H1 (cell line): ENCODE measurements at regions not wholly inside any gene's neighbourhood (a gene's known extent, or its start where the extent isn't known, plus 50 kb on each side); places are given as distances from the start of the nearest gene placed in this dataset.

ENCODE experiments used
- CTCF ChIA-PET: fragments of 300-600 bp; sonication (Branson Sonifier 250); formaldehyde crosslinking; loops from one replicate; lab custom pipeline; 2021; ENCODE audit not compliant: partially characterized antibody; lab: Charles Lee
- POLR2A ChIA-PET: fragments of 300-600 bp; sonication (Branson Sonifier 250); formaldehyde crosslinking; loops from one replicate; lab custom pipeline; 2021; ENCODE audit warnings: inconsistent platforms; ENCODE audit not compliant: partially characterized antibody; lab: Charles Lee
- DNase-seq, 2 experiments: peaks; one replicate each; pipeline versions ENCODE4 v3.0.0 to v3.0.0-alpha.2; 2010 to 2022; ENCODE audit warnings: low spot score in 2 of 2, low read depth in 1 of 2, mixed read lengths in 1 of 2
- FAIRE-seq: peaks from 2 replicates; lab custom pipeline; 2011; peaks lifted over from hg19 to GRCh38; lab: Jason Lieb, UNC
- H2AFZ ChIP-seq: 2 replicates; pipeline ENCODE4 v1.8.1; 2012; ENCODE audit warnings: low read length, inconsistent platforms
- H2AK5ac ChIP-seq: 2 replicates; pipeline ENCODE4 v1.6.1; 2013; ENCODE audit warnings: low read depth, low read length
- H2BK120ac ChIP-seq: replicated peaks from 2 replicates; pipeline ENCODE3; 2013; ENCODE audit warnings: low read depth, low read length, inconsistent platforms
- H2BK12ac ChIP-seq: 2 replicates; pipeline ENCODE4 v1.6.1; 2013; ENCODE audit warnings: low read depth, low read length
- H2BK15ac ChIP-seq: 2 replicates; pipeline ENCODE4 v1.6.1; 2013; ENCODE audit warnings: low read length
- H2BK20ac ChIP-seq: 2 replicates; pipeline ENCODE4 v1.6.1; 2013; ENCODE audit warnings: low read length
- H2BK5ac ChIP-seq: 2 replicates; pipeline ENCODE4 v1.6.1; 2013; ENCODE audit warnings: low read depth, low read length
- H3K14ac ChIP-seq: 2 replicates; pipeline ENCODE4 v1.6.1; 2013; ENCODE audit warnings: inconsistent platforms; ENCODE audit not compliant: insufficient read length
- H3K18ac ChIP-seq: 2 replicates; pipeline ENCODE4 v1.6.1; 2013; ENCODE audit warnings: low read length; ENCODE audit errors: extremely low read depth
- H3K23ac ChIP-seq: 2 replicates; pipeline ENCODE4 v1.6.1; 2013; ENCODE audit warnings: inconsistent platforms; ENCODE audit not compliant: insufficient read length
- H3K23me2 ChIP-seq: 2 replicates; pipeline ENCODE4 v1.6.1; 2013; ENCODE audit warnings: low read depth, low read length
- H3K27ac ChIP-seq: 2 replicates; pipeline ENCODE4 v1.6.1; 2011; ENCODE audit warnings: low read depth, low read length, inconsistent platforms
- H3K27me3 ChIP-seq, 4 experiments: replicated peaks in 1 of 4; 1 replicate in 1 of 4; 2 replicates in 3 of 4; pipeline versions ENCODE4 v1.6.1 to v1.8.1; 2011 to 2013; ENCODE audit warnings: low read length in 3 of 4, mild to moderate bottlenecking in 3 of 4, inconsistent platforms in 2 of 4, mixed read lengths in 2 of 4, moderate library complexity in 1 of 4; ENCODE audit not compliant: control insufficient read depth in 3 of 4, insufficient read depth in 3 of 4; ENCODE audit errors: extremely low read depth in 1 of 4
- H3K36me3 ChIP-seq, 4 experiments: 2 replicates each; pipeline versions ENCODE4 v1.6.1 to v1.8.1; 2011 to 2013; ENCODE audit warnings: mild to moderate bottlenecking in 4 of 4, low read length in 3 of 4, moderate library complexity in 2 of 4, control low read depth in 1 of 4, inconsistent platforms in 1 of 4; ENCODE audit not compliant: insufficient read depth in 4 of 4, control insufficient read depth in 2 of 4
- H3K4ac ChIP-seq: replicated peaks from 2 replicates; pipeline ENCODE3; 2013; ENCODE audit warnings: low read length, low read depth, mixed read lengths, inconsistent platforms; ENCODE audit not compliant: insufficient read length
- H3K4me1 ChIP-seq, 4 experiments: replicated peaks in 1 of 4; 1 replicate in 1 of 4; 2 replicates in 3 of 4; pipeline versions ENCODE4 v1.6.1 to v1.8.1; 2011 to 2013; ENCODE audit warnings: low read length in 3 of 4, inconsistent platforms in 2 of 4, mixed read lengths in 1 of 4; ENCODE audit not compliant: insufficient read depth in 4 of 4, control insufficient read depth in 3 of 4
- H3K4me2 ChIP-seq, 2 experiments: 2 replicates each; pipeline versions ENCODE4 v1.6.1 to v1.8.1; 2011 to 2013; ENCODE audit warnings: low read depth in 2 of 2, low read length in 2 of 2, control low read depth in 1 of 2, inconsistent platforms in 1 of 2, mild to moderate bottlenecking in 1 of 2; ENCODE audit not compliant: insufficient read depth in 1 of 2
- H3K4me3 ChIP-seq, 4 experiments: fragments of 200-600, 300-600 bp in 1 of 4; sonication (generic), shearing (Covaris generic), sonication (Bioruptor Twin) in 1 of 4; 2 replicates each; pipeline versions ENCODE4 v1.5.1 to v1.8.1; 2011 to 2016; ENCODE audit warnings: low read length in 4 of 4, low read depth in 3 of 4, control low read depth in 2 of 4, inconsistent platforms in 2 of 4, mild to moderate bottlenecking in 2 of 4, mixed read lengths in 1 of 4, moderate library complexity in 1 of 4; ENCODE audit not compliant: insufficient read depth in 2 of 4; ENCODE audit errors: extremely low read depth in 1 of 4
- H3K56ac ChIP-seq: replicated peaks from 2 replicates; pipeline ENCODE3; 2013; ENCODE audit warnings: low read depth, mild to moderate bottlenecking, mixed read lengths, low read length, inconsistent platforms; ENCODE audit not compliant: insufficient read length
- H3K79me1 ChIP-seq: 2 replicates; pipeline ENCODE4 v1.6.1; 2013; ENCODE audit warnings: low read depth, low read length, control low read depth
- H3K79me2 ChIP-seq, 2 experiments: 2 replicates each; pipeline versions ENCODE4 v1.6.1 to v1.8.1; 2012 to 2013; ENCODE audit warnings: low read length in 2 of 2, mild to moderate bottlenecking in 2 of 2, inconsistent platforms in 1 of 2; ENCODE audit not compliant: insufficient read depth in 2 of 2, control insufficient read depth in 1 of 2
- H3K9ac ChIP-seq, 4 experiments: replicated peaks in 1 of 4; 1 replicate in 1 of 4; 2 replicates in 3 of 4; pipeline versions ENCODE4 v1.6.1 to v1.8.1; 2011 to 2013; ENCODE audit warnings: low read depth in 3 of 4, low read length in 3 of 4, control low read depth in 2 of 4, mild to moderate bottlenecking in 2 of 4, moderate library complexity in 2 of 4, inconsistent platforms in 1 of 4; ENCODE audit errors: extremely low read depth in 1 of 4
- H3K9me3 ChIP-seq, 2 experiments: 2 replicates each; pipeline versions ENCODE4 v1.6.1 to v1.8.1; 2012 to 2013; ENCODE audit warnings: mild to moderate bottlenecking in 2 of 2, moderate library complexity in 2 of 2, control low read depth in 1 of 2, inconsistent platforms in 1 of 2, low read depth in 1 of 2, low read length in 1 of 2, mixed read lengths in 1 of 2; ENCODE audit not compliant: insufficient read depth in 2 of 2
- H4K20me1 ChIP-seq, 2 experiments: replicated peaks in 1 of 2; 2 replicates each; pipeline versions ENCODE3 to v1.8.1; 2011 to 2013; ENCODE audit warnings: inconsistent platforms in 2 of 2, low read length in 2 of 2, mild to moderate bottlenecking in 1 of 2; ENCODE audit not compliant: insufficient read depth in 2 of 2, control insufficient read depth in 1 of 2
- H4K5ac ChIP-seq: 2 replicates; pipeline ENCODE4 v1.6.1; 2013; ENCODE audit warnings: low read length, low read depth, mixed read lengths, inconsistent platforms; ENCODE audit not compliant: insufficient read length
- H4K8ac ChIP-seq: 2 replicates; pipeline ENCODE4 v1.8.0; 2013; ENCODE audit warnings: mild to moderate bottlenecking, moderate library complexity, low read length, inconsistent platforms; ENCODE audit not compliant: insufficient read depth; ENCODE audit errors: extremely low read depth
- H4K91ac ChIP-seq: replicated peaks from 2 replicates; pipeline ENCODE3; 2013; ENCODE audit warnings: low read length, mixed read lengths, inconsistent platforms; ENCODE audit not compliant: insufficient read length
- EGR1 ChIP-seq: IDR thresholded peaks from 2 replicates; pipeline ENCODE4 v1.6.1; 2011; ENCODE audit warnings: low read depth, low read length, borderline replicate concordance
- EP300 ChIP-seq, 2 experiments: IDR thresholded peaks; 1 replicate in 1 of 2; 2 replicates in 1 of 2; pipeline ENCODE4 v1.6.1; 2011 to 2012; ENCODE audit warnings: low read depth in 2 of 2, low read length in 2 of 2, mild to moderate bottlenecking in 2 of 2, borderline replicate concordance in 1 of 2, inconsistent platforms in 1 of 2, moderate library complexity in 1 of 2
- JUN ChIP-seq: IDR thresholded peaks from 2 replicates; pipeline ENCODE4 v1.6.1; 2011; ENCODE audit warnings: low read depth, mild to moderate bottlenecking, improper control_type of control experiment, low read length
- PHF8 ChIP-seq: fragments of 200-600 bp; sonication (generic); conservative IDR thresholded peaks from 2 replicates; pipeline ENCODE4 v1.7.1; 2012; ENCODE audit warnings: low read depth, mild to moderate bottlenecking, inconsistent platforms, low read length, moderate library complexity
- POLR2A ChIP-seq, 2 experiments: IDR thresholded peaks; 1 replicate in 1 of 2; 2 replicates in 1 of 2; pipeline ENCODE4 v1.6.1; 2011; ENCODE audit warnings: low read depth in 2 of 2, low read length in 2 of 2, mild to moderate bottlenecking in 2 of 2; ENCODE audit errors: control extremely low read depth in 1 of 2
- POU5F1 ChIP-seq: IDR thresholded peaks from 2 replicates; pipeline ENCODE4 v1.6.1; 2011; ENCODE audit warnings: low read depth, mild to moderate bottlenecking, low read length, moderate library complexity
- RFX5 ChIP-seq: IDR thresholded peaks from 2 replicates; pipeline ENCODE4 v1.6.1; 2011; ENCODE audit warnings: low read depth, low read length, improper control_type of control experiment, borderline replicate concordance
- RXRA ChIP-seq: IDR thresholded peaks from 2 replicates; pipeline ENCODE4 v1.6.1; 2011; ENCODE audit warnings: low read depth, mild to moderate bottlenecking, low read length, moderate library complexity; ENCODE audit not compliant: insufficient read depth
- SUZ12 ChIP-seq: fragments of 200-600 bp; sonication (generic); IDR thresholded peaks from 2 replicates; pipeline ENCODE4 v1.6.1; 2012; ENCODE audit warnings: mild to moderate bottlenecking, inconsistent platforms, low read length, moderate library complexity, mixed read lengths
- TAF1 ChIP-seq: IDR thresholded peaks from 2 replicates; pipeline ENCODE4 v1.6.1; 2011; ENCODE audit warnings: mild to moderate bottlenecking, low read depth, low read length
- TBP ChIP-seq: IDR thresholded peaks from 2 replicates; pipeline ENCODE4 v1.6.1; 2011; ENCODE audit warnings: low read depth, low read length, improper control_type of control experiment
- YY1 ChIP-seq: IDR thresholded peaks from 2 replicates; pipeline ENCODE4 v1.6.1; 2011; ENCODE audit warnings: low read depth, mild to moderate bottlenecking, low read length
- WGBS, 2 experiments: shearing (Covaris generic) in 1 of 2; methylation state at CpG; one replicate each; pipeline versions ENCODE4 v1.1.6 to v1.1.7; 2013 to 2015; ENCODE audit warnings: low lambda C conversion rate in 2 of 2, mixed read lengths in 2 of 2, inconsistent platforms in 1 of 2, low coverage in 1 of 2, missing lambda C conversion rate in 1 of 2; ENCODE audit not compliant: insufficient replicate concordance in 2 of 2, insufficient coverage in 1 of 2, insufficient read length in 1 of 2; ENCODE audit errors: extremely low coverage in 1 of 2, missing lambda C conversion rate in 1 of 2; 5-methylcytosine and 5-hydroxymethylcytosine counted together

DNA sequence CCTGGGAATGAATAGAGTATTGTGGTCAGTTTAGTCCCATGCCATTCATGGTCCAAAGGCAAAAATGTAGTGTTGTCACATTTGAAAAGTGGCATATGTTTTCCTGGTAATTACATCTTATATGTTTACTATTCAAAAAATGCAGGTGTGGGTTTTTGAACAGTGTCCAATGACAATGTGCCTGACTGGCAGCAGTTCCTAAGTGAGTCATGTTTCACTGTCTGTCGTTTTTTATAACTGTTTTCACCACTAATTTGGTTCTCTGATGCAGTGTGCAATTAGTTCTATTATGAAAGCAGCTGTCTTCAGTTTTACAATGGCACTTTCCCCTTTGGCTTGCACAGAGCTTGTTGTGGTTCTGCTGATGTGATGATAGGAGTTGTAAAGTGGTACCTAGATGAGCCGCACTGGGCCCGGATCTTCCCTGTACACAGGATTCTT, 162.3 kb downstream of the SEM1 start:
- CTCF ChIA-PET: no interaction called here
- TF ChIP-seq POLR2A (IDR thresholded peaks at IDR 0.05; ENCODE audit: control extremely low read depth in 1 of 2, low read depth in 2 of 2, low read length in 2 of 2): no peak
- no peak for TF ChIP-seq SUZ12
- TF ChIP-seq JUN: no peak
- TF ChIP-seq TAF1: no peak
- no peak for TF ChIP-seq EGR1
- TF ChIP-seq RFX5: no peak
- TF ChIP-seq RXRA: no peak
- no peak for TF ChIP-seq YY1
- TF ChIP-seq PHF8: no peak
- TF ChIP-seq EP300 (IDR thresholded peaks at IDR 0.05; ENCODE audit: borderline replicate concordance in 1 of 2, low read depth in 2 of 2, low read length in 2 of 2): no peak
- TF ChIP-seq POU5F1: no peak
- no peak for TF ChIP-seq TBP
- Histone ChIP-seq H3K9me3 (no peaks in the 10 kb centered on the region), H2BK5ac (no peak overlapping the region), H3K23ac (no peak overlapping the region), H3K4me3 (no peak overlapping the region), H3K79me1 (no peaks in the 10 kb centered on the region), H2BK12ac (no peak overlapping the region), H3K9ac (no peak overlapping the region), H4K91ac (no peak overlapping the region), H3K14ac (no peak overlapping the region), H3K4me1 (no peaks in the 10 kb centered on the region), H4K20me1 (no peaks in the 10 kb centered on the region), H2BK120ac (no peak overlapping the region), H3K27me3 (no peaks in the 10 kb centered on the region), H3K4ac (no peak overlapping the region), H2BK15ac (no peak overlapping the region), H2AK5ac (no peak overlapping the region), H3K36me3 (no peaks in the 10 kb centered on the region), H3K79me2 (no peaks in the 10 kb centered on the region), H3K23me2 (no peaks in the 10 kb centered on the region), H4K8ac (no peak overlapping the region), H3K4me2 (no peak overlapping the region), H4K5ac (no peak overlapping the region), H3K18ac (no peak overlapping the region), H3K56ac (no peak overlapping the region), H2AFZ (no peak overlapping the region), H2BK20ac (no peak overlapping the region), H3K27ac (no peak overlapping the region)
- FAIRE-seq (no peak), DNase-seq (no peak)
- POLR2A ChIA-PET: no interaction called here
- 90% methylated on average over 3 of the region's 3 CpGs; no CpG with 5 or more reads in 1 of the 2 experiments for WGBS, 2 experiments
